LNCAP (cell line): ENCODE measurements at regions not wholly inside any gene's neighbourhood (a gene's known extent, or its start where the extent isn't known, plus 50 kb on each side); places are given as distances from the start of the nearest gene placed in this dataset.

Experiments used
- TF ChIP-seq, protein P1 (sequence below): fragments of 450-650 bp; IDR thresholded peaks from 2 replicates; pipeline ENCODE4 v1.5.1; 2017; ENCODE audit warnings: mild to moderate bottlenecking

- TF ChIP-seq, protein P1, sequence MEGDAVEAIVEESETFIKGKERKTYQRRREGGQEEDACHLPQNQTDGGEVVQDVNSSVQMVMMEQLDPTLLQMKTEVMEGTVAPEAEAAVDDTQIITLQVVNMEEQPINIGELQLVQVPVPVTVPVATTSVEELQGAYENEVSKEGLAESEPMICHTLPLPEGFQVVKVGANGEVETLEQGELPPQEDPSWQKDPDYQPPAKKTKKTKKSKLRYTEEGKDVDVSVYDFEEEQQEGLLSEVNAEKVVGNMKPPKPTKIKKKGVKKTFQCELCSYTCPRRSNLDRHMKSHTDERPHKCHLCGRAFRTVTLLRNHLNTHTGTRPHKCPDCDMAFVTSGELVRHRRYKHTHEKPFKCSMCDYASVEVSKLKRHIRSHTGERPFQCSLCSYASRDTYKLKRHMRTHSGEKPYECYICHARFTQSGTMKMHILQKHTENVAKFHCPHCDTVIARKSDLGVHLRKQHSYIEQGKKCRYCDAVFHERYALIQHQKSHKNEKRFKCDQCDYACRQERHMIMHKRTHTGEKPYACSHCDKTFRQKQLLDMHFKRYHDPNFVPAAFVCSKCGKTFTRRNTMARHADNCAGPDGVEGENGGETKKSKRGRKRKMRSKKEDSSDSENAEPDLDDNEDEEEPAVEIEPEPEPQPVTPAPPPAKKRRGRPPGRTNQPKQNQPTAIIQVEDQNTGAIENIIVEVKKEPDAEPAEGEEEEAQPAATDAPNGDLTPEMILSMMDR, result no peak
These were observed 339.7 kb upstream of the NFE2L3 start for GRCh38 chr7:25812086-25812850.

- TF ChIP-seq, protein P1, result no peak
These were observed 338.6 kb upstream of the NFE2L3 start for GRCh38 chr7:25813381-25813780.

DNA sequence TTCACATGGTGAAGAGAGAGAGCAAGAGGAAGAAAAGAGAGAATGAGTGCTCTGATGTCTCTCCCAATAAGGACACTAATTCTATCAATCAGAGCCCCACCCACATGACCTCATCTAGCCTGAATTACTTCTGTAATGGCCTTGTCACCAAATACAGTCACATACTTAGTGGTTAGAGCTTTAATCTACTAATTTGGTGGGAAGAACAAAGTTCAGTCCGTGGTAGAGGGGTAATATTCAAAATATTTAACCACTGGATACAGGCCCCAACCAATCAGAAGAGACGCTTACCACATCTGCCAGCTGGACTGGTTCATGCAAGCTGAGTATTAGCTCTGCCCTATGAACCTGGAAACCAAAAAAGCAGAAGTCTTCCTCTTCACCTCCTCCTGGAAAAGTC is 336.3 kb upstream of the NFE2L3 start:
- TF ChIP-seq, protein P1, result no peak

GRCh38 chr7:25820432-25821040 is 331.5 kb upstream of the NFE2L3 start:
- TF ChIP-seq, protein P1, result peak; percentile 83

- TF ChIP-seq, protein P1, result no peak
These were observed 330.8 kb upstream of the NFE2L3 start for GRCh38 chr7:25821225-25821624.

DNA sequence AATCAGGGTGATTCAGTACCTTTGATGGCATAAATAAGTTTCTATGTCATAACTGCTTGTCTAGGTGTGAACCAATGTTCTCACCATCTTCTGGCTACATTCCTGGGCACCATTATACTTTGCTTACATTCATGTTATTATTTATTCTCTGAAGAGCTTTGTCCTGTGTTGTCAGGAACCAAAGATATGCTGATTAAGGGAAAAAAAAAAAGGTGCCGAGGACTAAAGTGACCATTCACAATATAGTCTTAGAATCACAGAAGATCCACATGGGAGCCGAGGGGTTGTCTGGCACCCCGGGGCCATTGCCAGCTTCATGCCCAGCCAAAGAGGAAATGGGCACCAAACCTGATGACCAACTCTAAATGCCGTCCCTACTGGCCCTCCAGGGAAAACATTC is 329.2 kb upstream of the NFE2L3 start:
- TF ChIP-seq, protein P1, result no peak

DNA sequence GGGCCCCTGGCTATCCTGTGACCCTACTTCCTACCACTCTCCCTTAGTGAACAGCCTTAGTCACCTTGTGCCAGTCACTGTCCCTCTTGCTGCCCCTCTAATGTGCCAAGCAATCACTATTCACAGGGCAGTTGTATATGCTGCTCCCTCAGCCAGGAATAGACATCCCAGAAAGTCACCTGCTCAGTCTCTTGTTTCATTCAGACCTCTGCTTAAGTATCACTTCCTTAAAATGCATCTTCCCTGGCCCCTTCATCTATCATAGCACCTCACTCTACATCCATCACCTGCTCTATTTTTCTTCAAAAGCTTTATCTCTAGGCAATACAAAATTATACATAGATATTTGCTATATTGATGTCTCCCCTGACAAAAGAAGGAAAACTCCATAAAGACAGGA is 328.4 kb upstream of the NFE2L3 start:
- TF ChIP-seq, protein P1, result no peak
